Fibroblast of upper back skin (primary cell): ENCODE measurements at regions not wholly inside any gene's neighbourhood (a gene's known extent, or its start where the extent isn't known, plus 50 kb on each side); places are given as distances from the start of the nearest gene placed in this dataset.
A peak's percentile ranks its signal among the peaks of the same experiment; 100 is the strongest.
"Not testable (repeated sequence)": the region's sequence is repeated elsewhere in the genome, so short reads cannot be mapped to it uniquely, and the experiment has no call there.

ENCODE experiments used
- DNase-seq: peaks from one replicate; pipeline ENCODE4 v3.0.0-alpha.2; 2013

DNA sequence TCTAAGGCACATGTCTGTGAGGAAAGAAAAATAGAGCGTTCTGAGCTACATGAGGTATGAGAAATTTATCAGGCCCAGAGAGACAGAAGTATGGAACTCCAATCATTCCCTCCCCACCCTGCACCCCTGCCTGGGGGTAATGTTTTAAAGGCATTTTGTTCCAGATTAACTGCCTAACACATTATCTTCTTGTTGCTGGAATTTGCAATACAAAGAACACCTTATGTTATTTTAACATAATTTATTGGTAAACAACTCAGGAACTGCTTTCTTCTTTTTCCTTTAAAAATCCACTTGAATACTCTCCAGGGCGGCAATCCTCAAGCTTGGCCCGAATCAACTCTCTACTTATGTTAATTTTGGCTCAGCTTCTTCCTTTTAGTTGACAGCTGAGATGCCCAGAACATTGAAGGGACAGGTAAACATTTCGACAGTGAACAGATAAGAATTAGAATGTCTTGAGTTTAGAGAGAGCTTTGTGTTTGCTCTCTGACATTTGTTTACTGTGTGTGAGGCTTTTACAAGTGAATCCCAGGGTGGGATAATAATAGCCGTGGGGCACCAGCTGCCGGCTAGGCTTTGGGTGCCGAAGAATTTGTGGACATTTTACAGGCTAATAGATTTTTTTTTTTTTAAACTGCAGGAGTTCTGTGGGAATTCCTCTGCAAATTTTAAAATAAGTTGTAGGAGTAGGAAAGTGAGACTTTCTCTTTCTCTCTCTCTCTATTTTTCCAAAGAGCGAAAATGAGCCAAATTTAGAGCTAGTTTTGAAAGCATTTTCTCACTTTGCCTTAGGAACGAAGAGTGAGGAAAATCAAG lies 96.4 kb upstream of the TAF11L2 start:
- no peak for DNase-seq

DNA sequence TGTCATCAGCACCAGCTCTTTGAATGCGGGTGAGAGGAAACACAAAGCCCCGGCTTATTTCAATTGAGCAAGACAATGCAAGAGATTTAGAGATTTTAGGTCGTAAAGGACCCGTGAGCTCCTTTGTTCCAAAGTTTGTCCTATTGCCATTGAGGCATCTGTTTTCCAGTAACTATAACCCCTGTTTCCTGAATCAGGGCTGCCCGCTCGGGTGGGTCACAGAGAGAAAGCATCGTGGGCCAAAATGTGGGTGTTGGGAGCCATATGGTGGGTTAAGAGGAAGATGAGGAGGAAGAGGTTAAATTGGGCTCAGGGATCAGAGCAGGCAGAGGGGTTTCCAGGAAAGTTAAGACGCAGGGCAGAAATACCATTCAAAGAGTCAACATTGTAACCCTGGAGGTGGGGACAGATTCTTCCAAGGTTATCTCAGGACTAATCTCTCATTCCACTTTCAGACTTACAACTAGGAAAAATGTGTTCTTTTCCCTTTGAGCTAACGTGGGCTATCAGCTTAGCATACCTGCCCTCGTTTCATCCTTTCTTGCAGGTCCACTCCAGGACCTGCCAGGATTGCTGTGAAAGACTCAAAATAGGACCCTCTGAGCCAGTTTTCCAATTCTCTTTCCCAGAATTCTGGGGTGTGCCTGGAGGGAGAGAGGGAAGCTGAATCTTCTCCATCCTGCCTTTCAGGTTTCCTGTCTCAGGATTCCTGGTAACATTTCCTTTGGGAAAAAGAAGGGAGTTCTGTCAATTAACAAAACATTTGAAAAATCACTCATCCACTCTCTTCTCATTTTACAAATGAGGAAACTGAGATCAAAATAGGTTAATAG lies 95.5 kb upstream of the TAF11L2 start:
- DNase-seq, result no peak

GRCh38 chr5:17403695-17404490 lies 94.1 kb upstream of the TAF11L2 start:
- no peak for DNase-seq

- DNase-seq, result no peak
These were observed 92.1 kb upstream of the TAF11L2 start for GRCh38 chr5:17405976-17406375.

- peak; percentile 55 for DNase-seq
These were observed 91.6 kb upstream of the TAF11L2 start for GRCh38 chr5:17406423-17406838.

- peak; percentile 87 for DNase-seq
These were observed 86.3 kb upstream of the TAF11L2 start for GRCh38 chr5:17411436-17412402.

GRCh38 chr5:17412760-17413671 lies 85.0 kb upstream of the TAF11L2 start:
- no peak for DNase-seq

DNA sequence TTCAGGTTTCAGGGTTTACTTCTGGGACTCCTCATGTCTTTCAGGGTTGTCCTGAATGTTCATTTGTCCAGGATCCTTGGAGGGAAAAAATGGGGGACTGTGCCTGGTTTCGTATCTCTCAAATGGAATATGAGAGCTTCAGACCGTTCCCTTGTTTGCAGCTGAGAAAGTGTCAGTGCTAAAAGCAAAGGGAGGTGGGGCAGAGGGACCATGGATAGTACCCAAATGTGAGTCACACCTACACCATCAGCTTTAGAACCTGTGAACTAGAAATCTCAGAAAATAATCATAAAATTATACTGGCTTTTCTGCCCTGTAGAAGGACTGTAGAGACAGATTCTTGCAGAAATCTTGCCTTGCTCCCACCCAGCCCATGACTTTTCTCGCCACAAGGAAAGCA lies 84.3 kb upstream of the TAF11L2 start:
- DNase-seq, result no peak

DNA sequence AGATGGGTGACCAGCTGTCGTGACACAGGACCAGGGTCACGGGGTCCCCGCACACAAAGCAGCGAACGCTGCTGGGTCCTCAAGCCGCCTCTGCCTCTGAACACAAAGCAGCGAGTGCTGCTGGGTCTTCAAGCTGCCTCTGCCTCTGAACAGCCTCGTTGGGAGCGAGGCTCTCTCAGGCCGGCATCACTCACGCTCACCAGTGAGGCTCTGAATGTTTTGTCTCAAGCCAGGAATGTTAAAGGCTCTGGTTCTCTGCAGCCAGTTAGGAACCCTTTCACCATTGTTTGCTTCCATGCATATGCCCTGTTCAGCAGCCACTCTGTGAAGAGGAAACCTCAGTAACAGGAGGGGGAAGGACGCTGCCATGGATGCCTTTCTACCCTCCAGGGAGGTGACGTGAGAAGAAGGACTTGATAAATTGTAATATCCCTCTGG lies 82.7 kb upstream of the TAF11L2 start:
- DNase-seq, result peak; percentile 22

GRCh38 chr5:17416374-17416773 lies 81.7 kb upstream of the TAF11L2 start:
- not testable (repeated sequence) for DNase-seq

DNA sequence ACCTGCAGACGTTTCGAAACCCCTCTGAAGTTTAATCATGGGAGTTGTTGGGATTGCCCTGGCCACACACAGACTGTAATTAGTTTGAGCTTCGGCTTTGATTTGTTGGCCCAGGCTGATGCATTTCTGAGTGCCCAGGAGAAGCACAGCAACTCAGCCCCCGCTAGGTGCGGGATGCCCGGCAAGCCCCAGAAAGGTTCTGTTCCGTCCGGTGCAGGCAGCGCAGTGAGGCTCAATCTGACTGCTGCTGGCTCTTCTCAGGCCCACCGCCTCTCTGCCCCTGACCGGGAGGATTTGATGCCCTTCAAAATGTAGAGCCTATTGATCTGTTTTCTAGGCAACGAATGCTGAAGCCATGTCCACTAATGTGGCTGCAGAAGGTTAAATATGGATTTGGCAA lies 73.4 kb upstream of the TAF11L2 start:
- no peak for DNase-seq

- DNase-seq, result no peak
These were observed 72.5 kb upstream of the TAF11L2 start for GRCh38 chr5:17425385-17426070.

DNA sequence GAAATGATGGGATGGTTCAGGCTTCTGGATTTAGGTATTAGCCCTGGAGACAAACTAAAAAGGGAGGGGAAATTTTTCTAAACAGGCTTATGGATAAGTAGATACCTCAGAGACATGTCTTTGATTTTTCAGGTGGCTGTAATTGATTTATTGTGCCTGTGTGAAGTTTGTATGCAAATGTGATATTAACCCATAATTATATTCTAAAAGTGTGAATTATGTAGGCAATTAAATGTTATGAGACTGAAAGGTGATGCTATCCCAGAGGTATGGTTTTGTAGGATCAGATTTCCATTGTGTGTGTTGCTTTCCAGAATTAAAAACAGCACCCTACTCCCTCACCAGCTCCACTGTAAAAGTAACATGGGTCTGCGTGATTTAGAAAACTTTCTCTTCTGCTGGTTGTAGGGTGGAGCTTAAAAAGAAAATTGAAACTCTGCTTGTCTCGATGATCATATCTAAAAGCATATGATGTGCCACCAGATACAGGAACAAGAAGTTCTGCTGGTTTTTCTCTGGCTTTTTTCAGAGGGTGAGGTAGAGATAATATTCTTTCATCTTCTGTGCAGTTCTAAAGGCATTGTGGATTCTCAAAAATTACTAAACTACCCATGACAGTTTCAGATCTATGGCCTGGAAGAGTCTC lies 71.8 kb upstream of the TAF11L2 start:
- no peak for DNase-seq

GRCh38 chr5:17428176-17428800 lies 69.7 kb upstream of the TAF11L2 start:
- no peak for DNase-seq

DNA sequence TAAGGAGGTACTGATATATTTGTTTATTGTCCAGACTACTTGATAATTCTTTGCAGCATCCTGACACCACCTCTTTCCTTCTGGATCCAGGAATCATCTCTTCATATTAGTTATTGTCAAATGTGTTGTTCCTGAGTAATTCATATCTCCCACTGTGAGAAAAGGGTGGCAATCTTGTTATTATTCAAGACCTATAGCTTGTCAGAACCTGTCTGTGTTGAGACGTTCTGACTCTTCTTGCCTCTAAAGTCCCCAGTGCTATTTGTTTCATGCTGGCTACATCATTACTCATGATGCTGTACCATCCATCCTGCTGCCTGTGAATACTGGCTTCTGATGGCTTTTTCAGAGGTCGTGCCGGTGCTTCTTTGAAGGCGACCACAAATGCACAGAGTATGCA lies 68.7 kb upstream of the TAF11L2 start:
- no peak for DNase-seq

- no peak for DNase-seq
These were observed 67.8 kb upstream of the TAF11L2 start for GRCh38 chr5:17430241-17430640.

DNA sequence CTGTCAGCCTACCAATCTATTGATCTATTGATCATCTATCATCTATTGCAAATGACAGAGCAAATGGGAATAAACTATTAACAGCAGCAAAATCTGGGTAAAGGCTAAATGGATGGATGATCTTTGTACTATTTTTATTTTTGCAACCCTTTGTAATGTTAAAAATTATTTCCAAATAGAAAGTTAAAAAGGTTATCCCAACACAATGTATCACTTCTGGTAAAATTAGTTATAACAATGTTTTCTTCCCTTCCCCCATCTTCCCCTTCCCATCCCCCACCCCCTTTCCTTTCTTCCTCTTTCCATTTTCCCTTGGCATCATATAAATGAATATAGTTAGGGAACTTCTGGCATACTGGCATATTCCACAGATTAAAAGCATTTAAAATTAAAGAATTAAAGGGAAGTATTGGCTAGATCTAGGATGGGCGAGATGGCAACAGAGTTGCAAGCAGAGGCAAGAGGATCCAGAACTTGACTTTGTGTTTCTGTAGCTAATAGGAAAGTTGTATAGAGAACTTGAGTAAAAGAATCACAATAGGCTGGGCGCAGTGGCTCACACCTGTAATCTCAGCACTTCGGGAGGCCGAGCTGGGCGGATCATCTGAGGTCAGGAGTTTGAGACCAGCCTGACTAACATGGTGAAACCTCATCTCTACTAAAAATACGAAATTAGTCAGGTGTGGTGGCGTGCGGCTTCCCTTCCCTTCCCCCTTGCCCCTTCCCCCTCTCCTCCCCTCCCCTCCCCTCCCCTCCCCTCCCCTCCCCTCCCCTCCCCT lies 66.6 kb upstream of the TAF11L2 start:
- no peak for DNase-seq

- no peak for DNase-seq
These were observed 65.5 kb upstream of the TAF11L2 start for GRCh38 chr5:17432569-17432968.
